Smooth muscle cell of the brain vasculature (primary cell): ENCODE measurements at regions not wholly inside any gene's neighbourhood (a gene's known extent, or its start where the extent isn't known, plus 50 kb on each side); places are given as distances from the start of the nearest gene placed in this dataset.

Experiments
- DNase-seq: peaks from one replicate; pipeline ENCODE4 v3.0.0-alpha.2; 2012; ENCODE audit warnings: low read depth, low spot score

- no peak for DNase-seq
These were observed 99.2 kb downstream of the SLC41A2 start for GRCh38 chr12:104858611-104859543.

- DNase-seq = no peak
These were observed 101.6 kb downstream of the SLC41A2 start for GRCh38 chr12:104856531-104856930.

GRCh38 chr12:104855599-104855998, 102.5 kb downstream of the SLC41A2 start:
- DNase-seq = no peak

- no peak for DNase-seq
These were observed 105.2 kb downstream of the SLC41A2 start for GRCh38 chr12:104852896-104853295.

GRCh38 chr12:104852102-104852501, 106.0 kb downstream of the SLC41A2 start:
- no peak for DNase-seq

GRCh38 chr12:104850781-104851180, 107.3 kb downstream of the SLC41A2 start:
- DNase-seq = no peak

- no peak for DNase-seq
These were observed 111.9 kb downstream of the SLC41A2 start for GRCh38 chr12:104846056-104846767.

GRCh38 chr12:104844123-104844522, 114.0 kb downstream of the SLC41A2 start:
- DNase-seq = no peak

- DNase-seq = no peak
These were observed 117.8 kb downstream of the SLC41A2 start for GRCh38 chr12:104840262-104840661.

GRCh38 chr12:104835317-104835716, 122.8 kb downstream of the SLC41A2 start:
- no peak for DNase-seq

- DNase-seq = no peak
These were observed 123.5 kb downstream of the SLC41A2 start for GRCh38 chr12:104834607-104835006.

- DNase-seq = no peak
These were observed 124.3 kb downstream of the SLC41A2 start for GRCh38 chr12:104833756-104834155.

- DNase-seq = no peak
These were observed 130.1 kb downstream of the SLC41A2 start for GRCh38 chr12:104828015-104828414.

GRCh38 chr12:104827587-104827986, 130.5 kb downstream of the SLC41A2 start:
- no peak for DNase-seq

GRCh38 chr12:104825408-104825807, 132.7 kb downstream of the SLC41A2 start:
- DNase-seq = no peak

GRCh38 chr12:104823985-104824461, 134.1 kb downstream of the SLC41A2 start:
- no peak for DNase-seq

GRCh38 chr12:104822941-104823340, 135.1 kb downstream of the SLC41A2 start:
- DNase-seq = no peak

GRCh38 chr12:104816845-104817503, 141.1 kb downstream of the SLC41A2 start:
- DNase-seq = no peak

GRCh38 chr12:104815935-104816334, 142.2 kb downstream of the SLC41A2 start:
- no peak for DNase-seq

GRCh38 chr12:104814944-104815343, 143.1 kb downstream of the SLC41A2 start:
- DNase-seq = no peak
